HG03095 (cell line): ENCODE measurements at regions not wholly inside any gene's neighbourhood (a gene's known extent, or its start where the extent isn't known, plus 50 kb on each side); places are given as distances from the start of the nearest gene placed in this dataset.
"Not testable (repeated sequence)": the region's sequence is repeated elsewhere in the genome, so short reads cannot be mapped to it uniquely, and the experiment has no call there.

Experiments used
- ATAC-seq: cut with Tn5 transposase; IDR thresholded peaks from one replicate; pipeline ENCODE4 v1.9.1; 2021; ENCODE audit warnings: moderate library complexity; ENCODE audit not compliant: unreplicated experiment

DNA sequence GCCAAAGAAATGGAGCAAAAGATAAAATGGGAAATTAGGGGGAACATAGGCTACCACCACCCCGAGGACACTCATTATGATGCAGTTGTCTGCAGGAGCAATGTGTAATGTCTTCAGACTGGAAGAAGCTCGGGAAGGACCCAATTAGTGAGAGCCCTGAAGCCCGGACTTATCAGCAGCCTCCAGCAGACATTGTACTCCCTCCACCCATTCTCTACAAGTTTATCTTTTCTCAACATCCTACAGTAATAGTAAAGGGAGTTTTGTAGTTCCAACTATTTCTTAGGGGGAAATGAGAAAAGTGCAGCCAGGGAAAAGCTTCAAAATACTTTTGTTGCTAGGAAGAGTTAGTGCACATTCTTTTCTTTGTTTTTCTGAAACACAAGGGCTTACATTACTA, 657.3 kb upstream of the COBL start:
- ATAC-seq: no peak

DNA sequence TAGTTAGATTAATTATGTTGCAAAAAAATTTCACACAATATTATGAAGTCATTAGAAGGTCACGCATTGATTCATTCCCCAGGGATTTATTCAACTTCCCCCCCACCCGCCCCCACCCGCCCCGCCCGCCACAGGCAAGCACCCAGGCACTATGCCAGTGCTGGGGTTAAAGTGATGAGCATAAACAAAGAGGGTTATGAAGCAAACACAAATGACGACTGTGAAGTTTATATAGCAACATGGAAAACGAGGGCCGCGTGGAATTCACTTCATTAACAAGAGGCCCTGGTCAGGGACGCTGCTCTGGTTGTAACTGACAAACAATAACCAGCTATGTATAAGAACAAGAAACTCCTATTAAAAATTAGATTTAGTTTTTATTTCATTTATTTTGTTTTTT, 656.5 kb upstream of the COBL start:
- no peak for ATAC-seq

GRCh38 chr7:51970961-51971665, 654.5 kb upstream of the COBL start:
- ATAC-seq: no peak

DNA sequence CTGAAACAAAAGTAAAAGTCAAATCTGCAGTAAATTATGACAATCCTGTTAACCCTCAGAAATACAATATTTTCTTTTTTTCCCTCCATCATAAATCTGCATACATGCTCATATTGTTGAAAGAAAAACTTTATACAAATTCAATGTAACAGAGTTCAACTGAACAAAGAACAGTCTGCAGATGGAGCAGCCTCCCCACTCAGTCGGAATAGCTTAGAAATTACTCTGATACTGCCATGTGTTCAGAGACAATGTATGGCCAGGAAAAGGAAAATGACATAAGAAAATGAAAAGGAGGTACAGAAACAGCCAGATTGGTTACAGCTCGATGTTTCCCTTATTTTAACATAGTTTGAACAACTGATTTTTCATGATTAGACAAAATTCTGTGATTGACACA, 651.9 kb upstream of the COBL start:
- no peak for ATAC-seq

GRCh38 chr7:51965454-51965853, 648.8 kb upstream of the COBL start:
- no peak for ATAC-seq

- no peak for ATAC-seq
Observed at GRCh38 chr7:51961804-51962203, 645.2 kb upstream of the COBL start.

DNA sequence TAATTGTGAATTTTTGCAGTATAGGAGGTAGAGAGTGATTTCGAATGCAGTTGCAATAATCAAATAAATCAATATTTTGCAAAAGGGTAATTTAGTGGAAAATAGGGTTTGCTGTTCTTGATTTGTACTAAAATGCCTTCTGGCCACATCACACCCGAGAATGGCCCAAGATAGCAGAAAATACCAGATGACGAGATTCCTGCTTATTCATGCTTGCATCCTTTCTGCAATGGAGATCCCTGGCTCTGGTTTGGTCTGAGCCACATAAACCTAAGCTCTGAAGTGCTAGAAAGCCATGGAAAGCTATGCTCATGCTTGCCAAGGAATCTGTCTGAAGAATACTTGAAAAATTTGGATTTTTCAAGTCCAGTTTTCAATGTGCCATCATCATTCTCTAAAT, 634.2 kb upstream of the COBL start:
- ATAC-seq: no peak

DNA sequence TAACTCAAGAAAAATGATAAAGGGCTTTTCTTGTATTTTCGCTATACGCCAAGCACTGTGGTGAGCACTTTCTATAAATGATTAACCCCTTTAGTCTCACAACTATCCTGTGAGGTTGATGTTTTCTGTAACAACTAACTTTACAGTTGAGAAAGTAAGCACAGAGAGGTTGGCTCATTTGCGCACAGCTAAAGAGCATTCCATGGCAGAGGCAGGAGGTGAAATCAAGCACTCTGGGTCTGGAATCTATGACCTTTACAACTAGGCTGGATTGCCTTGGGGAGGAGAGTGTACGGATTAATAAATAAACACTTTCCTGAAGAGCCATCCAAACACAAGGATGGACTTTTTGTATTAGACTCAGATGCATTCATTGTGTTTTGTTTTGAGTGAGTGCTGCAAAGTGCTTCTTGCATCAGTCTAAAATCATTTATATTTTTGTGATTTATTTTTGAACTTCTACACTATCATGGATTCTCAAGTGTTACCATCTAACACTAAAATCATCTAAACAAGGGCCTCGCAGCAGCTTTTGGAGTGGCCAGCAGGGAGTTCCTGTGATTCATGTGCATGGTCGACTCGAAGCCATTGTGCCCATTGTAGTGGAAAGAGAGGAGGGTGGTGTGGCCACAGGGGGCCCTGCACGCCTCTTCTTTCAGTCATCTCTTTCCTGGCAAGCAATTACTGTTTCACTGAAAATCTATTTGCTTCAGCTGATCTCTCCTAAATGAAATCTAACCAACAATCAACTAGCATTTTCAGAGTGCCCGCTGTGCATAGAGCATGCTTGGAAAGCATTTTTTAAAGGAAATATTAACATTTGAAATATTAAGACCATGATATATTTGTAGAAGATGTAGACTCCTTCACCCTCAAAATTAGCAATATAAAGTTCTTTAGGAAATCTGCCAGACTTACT, 633.4 kb upstream of the COBL start:
- no peak for ATAC-seq

DNA sequence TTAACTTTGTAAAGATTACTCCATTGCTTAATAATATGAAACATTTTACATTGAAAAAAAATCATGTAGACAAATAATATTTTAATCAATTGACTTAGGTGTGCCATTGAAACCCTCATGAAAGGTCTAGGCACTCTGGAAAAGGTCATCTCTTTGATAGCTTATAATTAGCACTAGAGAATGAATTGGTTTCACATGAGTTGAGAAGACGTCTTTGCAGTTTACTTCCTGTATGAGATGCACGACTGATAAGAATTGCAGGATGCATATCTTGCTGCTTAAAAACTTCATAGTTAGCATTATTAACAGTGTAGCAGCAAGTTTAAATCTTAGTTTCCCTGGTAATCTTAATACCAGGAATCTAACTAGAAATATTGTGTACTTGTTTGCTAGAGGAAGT, 614.2 kb upstream of the COBL start:
- no peak for ATAC-seq

- no peak for ATAC-seq
Observed at GRCh38 chr7:51929818-51930217, 613.2 kb upstream of the COBL start.

DNA sequence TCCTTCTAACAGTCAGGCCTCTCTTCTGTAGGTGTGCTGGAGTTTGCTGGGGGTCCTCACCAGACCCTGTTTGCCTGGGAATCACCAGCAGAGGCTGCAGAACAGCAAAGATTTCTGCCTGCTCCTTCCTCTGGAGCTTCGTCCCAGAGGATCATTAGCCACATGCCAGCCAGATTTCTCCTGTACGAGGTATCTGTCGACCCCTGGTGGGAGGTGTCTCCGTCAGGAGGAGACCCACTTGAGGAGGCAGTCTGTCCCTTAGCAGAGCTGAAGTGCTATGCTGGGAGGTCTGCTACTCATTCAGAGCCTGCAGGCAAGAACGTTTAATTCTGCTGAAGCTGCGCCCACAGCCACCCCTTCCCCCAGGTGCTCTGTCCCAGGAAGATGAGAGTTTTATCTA, 611.1 kb upstream of the COBL start:
- ATAC-seq: no peak

- no peak for ATAC-seq
Observed at GRCh38 chr7:51918581-51918980, 602.0 kb upstream of the COBL start.

DNA sequence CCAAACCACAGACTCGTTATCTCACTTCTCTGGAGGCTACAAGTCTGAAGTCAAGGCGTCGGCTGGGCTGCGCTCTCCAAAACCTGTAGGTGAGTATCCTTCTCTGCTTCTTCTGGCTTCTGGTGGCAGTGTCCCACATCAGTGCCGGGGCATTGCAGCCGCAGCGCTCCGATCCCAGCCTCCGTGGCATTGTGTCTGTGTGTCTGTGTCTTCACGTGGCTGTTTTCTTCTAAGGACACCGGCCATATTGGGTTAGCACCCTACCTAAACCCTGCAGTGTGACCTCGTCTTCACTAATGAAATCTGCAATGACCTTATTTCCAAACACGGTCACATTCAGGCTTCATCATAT, 584.9 kb upstream of the COBL start:
- no peak for ATAC-seq

GRCh38 chr7:51900755-51901488, 584.3 kb upstream of the COBL start:
- not testable (repeated sequence) for ATAC-seq

DNA sequence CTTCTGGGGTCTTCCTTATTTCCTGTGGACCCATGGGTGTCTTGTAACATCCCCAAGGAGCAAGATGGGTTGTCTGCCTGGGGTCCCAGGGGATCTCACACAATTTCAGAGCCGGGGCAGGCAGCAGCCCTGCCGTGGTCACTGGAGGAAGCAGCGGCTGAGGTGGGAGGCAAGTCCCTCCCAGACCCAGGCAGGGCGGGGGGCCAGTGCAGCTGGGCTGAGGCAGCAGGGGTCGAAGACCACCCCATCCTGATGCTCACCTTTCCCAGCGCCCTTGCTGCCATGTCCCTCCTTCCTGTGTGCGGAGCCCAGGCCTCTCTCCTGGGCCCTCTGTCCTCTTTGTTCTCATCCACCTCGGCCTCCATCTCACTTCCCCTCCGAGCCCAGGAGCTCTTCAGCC, 583.0 kb upstream of the COBL start:
- ATAC-seq: no peak

- no peak for ATAC-seq
Observed at GRCh38 chr7:51882412-51882811, 565.8 kb upstream of the COBL start.

DNA sequence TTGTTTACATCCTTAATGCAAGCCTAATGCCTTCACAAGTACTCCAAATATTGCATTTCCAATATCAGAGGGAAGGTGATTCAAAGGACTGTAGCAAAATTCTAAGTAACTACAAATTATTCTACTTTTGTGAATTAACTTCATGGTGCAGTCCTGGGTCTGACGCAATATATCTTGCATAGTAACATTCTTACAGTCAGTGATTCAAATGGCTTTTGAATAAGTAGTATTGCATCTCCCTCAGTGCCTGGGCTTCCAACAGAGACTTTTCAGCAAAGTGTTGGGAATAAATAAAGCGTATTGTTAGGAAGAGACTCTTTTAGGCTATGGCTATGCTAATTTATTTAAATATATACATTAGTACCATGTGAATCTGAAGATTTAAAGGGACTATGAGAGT, 564.7 kb upstream of the COBL start:
- ATAC-seq: no peak

DNA sequence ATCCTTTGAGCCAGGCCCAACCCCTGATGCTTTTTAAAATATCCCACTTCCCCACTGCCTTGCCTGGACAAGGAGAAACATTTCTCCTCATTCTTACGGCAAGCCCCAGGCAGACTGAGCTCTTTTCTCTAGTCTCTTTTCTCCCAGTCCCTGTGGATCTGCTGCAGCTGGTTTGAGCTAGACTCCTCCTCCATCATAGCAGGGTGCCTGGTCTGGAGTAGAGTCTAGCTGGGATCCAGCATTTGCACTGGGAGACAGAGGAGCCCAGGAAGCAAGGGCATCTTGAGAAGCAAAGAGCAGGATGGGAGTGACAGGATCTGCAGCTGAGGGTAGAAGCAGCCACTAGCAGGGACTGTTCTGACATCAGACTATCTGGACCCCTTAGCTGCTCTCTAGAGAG, 562.3 kb upstream of the COBL start:
- ATAC-seq: no peak

- no peak for ATAC-seq
Observed at GRCh38 chr7:51869452-51869851, 552.8 kb upstream of the COBL start.

DNA sequence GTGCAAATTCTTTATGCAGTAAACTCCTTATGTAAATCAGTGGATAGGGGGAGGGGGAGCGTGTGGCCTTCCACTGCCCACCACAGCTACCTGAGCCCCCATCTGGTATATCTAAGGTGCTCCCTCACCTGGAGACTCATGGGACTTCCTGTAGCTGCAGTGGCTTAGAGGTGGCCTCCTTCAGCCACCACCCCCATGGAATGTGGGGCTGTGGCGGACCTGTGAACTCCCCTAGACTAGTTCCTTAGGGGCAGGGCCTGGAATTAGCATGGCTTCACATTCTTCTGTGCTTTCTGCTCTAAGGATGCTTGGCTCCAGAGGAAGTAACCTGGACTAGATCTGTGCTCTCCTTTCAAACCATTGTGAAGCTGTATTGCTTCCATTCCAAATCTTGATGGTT, 550.5 kb upstream of the COBL start:
- no peak for ATAC-seq

DNA sequence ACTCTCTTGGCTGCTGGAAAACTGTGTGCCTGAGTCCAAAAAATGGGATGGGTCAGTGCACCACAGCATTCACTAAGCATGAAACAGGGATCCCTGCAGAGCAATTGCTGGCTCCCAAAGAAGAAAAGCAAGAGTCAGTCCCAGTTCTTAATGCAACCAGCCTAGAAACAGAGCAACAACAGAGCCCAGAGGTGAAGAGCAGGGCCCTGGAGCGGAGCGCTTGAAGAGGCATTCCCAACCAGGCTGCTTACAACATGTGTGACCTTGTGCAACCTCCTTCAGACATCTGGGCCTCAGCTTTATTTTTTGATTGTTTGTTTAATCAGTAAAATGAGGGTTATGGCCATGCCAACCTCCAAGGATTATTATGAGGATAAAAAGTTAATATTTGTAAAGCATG, 543.7 kb upstream of the COBL start:
- no peak for ATAC-seq

- ATAC-seq: no peak
Observed at GRCh38 chr7:51850126-51850525, 533.5 kb upstream of the COBL start.
